ENCODE measurements at regions not wholly inside any gene's neighbourhood (a gene's known extent, or its start where the extent isn't known, plus 50 kb on each side); places are given as distances from the start of the nearest gene placed in this dataset.

DNA sequence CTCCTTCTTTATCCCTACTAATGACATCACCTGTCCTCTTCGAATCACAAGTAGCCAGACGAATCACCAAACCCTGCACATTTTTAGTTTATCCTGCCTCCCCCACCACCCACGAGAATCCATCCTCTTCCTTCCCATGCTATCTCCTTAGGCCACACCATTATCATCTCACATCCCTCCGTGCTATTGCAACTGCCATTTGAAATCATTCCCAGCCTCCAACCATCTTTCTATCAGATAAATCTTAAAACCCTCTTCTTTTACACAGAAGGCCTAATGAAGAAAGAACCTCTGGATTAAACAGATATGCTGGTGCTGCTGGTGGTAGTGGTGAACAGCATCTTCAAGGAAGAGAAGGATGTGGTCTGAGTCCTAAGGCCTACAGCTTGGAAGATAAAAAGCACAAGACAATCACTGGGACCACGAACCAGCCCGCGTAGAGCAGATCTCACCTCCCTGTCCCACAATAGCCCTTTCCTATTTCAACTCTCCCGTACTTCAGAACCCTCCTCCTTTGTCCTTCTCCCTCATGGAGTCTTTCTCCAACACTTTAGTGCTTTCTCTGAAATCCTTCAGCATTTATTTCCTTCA is 403.1 kb downstream of the SFMBT2 start:
- no peak for TF ChIP-seq SUZ12 (IDR thresholded peaks at IDR 0.05; ENCODE audit: extremely low read depth, insufficient read depth, insufficient read length)
- no peak for TF ChIP-seq ZNF274 (IDR thresholded peaks at IDR 0.05; ENCODE audit: low read depth, low read length)
- TF ChIP-seq YY1 (IDR thresholded peaks at IDR 0.05; ENCODE audit: insufficient read depth, insufficient read length) = no peak
- Histone ChIP-seq H3K27me3 (ENCODE audit: insufficient read depth, insufficient read length) (no peaks in the 10 kb centered on the region), H3K36me3 (ENCODE audit: insufficient read depth, insufficient read length, low read length) (no peaks in the 10 kb centered on the region), H3K4me3 (ENCODE audit: insufficient read length, low read depth) (no peak overlapping the region), H3K9me3 (ENCODE audit: insufficient read depth, low read length) (no peaks in the 10 kb centered on the region), H3K9ac (ENCODE audit: insufficient read length, low read depth) (no peak overlapping the region), H3K4me1 (ENCODE audit: insufficient read depth, insufficient read length) (no peaks in the 10 kb centered on the region)
- DNase-seq (ENCODE audit: low read depth, low spot score) = no peak

DNA sequence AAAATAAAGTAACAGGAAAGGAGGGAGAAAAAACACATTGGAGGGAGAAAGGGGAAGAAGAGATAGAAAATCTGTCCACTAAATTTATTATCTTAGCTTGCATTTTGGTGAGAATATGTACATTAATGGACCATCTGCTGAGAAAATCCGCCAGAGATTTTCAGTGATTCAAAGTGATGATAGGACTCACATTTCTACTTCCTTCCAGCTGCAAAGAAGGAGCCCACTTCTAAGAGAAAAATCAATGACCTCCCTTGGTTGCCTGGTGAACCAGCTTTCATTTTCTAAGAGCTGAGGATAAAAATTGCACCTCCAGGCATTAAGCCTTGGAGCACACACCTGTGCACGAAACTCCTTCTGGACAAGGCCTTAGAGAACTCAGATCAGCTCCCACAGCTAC is 404.3 kb downstream of the SFMBT2 start:
- Histone ChIP-seq H3K4me1 (ENCODE audit: insufficient read depth, insufficient read length) (no peaks in the 10 kb centered on the region), H3K9ac (ENCODE audit: insufficient read length, low read depth) (no peak overlapping the region), H3K27me3 (ENCODE audit: insufficient read depth, insufficient read length) (no peaks in the 10 kb centered on the region), H3K36me3 (ENCODE audit: insufficient read depth, insufficient read length, low read length) (no peaks in the 10 kb centered on the region), H3K9me3 (ENCODE audit: insufficient read depth, low read length) (no peaks in the 10 kb centered on the region), H3K4me3 (ENCODE audit: insufficient read length, low read depth) (no peak overlapping the region)
- DNase-seq (ENCODE audit: low read depth, low spot score) = no peak
- TF ChIP-seq SUZ12 (IDR thresholded peaks at IDR 0.05; ENCODE audit: extremely low read depth, insufficient read depth, insufficient read length) = no peak
- TF ChIP-seq YY1 (IDR thresholded peaks at IDR 0.05; ENCODE audit: insufficient read depth, insufficient read length) = no peak
- TF ChIP-seq ZNF274 (IDR thresholded peaks at IDR 0.05; ENCODE audit: low read depth, low read length) = no peak

DNA sequence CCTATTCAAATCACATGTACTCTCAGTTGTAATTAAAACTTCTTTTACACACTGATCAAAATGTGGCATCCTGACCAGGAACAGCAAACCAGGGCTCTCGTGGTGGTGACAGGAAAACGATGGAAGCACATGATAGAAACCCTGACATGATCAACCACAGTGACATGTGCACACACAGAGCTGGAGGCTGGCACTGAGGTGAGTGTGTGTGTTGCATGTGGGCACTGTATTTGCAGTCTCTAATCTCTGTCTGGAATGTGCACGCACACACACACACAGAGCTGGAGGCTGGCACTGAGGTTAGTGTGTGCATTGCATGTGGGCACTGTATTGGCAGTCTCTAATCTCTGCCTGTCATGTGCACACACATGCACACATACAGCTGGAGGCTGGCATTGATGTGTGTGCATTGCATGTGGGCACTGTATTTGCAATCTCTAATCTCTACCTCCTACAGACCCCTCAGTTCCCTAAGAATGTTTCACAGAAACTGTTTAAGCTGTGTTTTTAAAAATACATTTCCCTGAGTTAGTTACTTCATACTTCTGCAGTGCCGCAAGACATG is 406.9 kb downstream of the SFMBT2 start:
- Histone ChIP-seq H3K4me1 (ENCODE audit: insufficient read depth, insufficient read length) (no peaks in the 10 kb centered on the region), H3K36me3 (ENCODE audit: insufficient read depth, insufficient read length, low read length) (no peaks in the 10 kb centered on the region), H3K9me3 (ENCODE audit: insufficient read depth, low read length) (no peaks in the 10 kb centered on the region), H3K4me3 (ENCODE audit: insufficient read length, low read depth) (no peak overlapping the region), H3K27me3 (ENCODE audit: insufficient read depth, insufficient read length) (no peaks in the 10 kb centered on the region), H3K9ac (ENCODE audit: insufficient read length, low read depth) (no peak overlapping the region)
- DNase-seq (ENCODE audit: low read depth, low spot score) = no peak
- TF ChIP-seq ZNF274 (IDR thresholded peaks at IDR 0.05; ENCODE audit: low read depth, low read length) (no peak), YY1 (IDR thresholded peaks at IDR 0.05; ENCODE audit: insufficient read depth, insufficient read length) (no peak), SUZ12 (IDR thresholded peaks at IDR 0.05; ENCODE audit: extremely low read depth, insufficient read depth, insufficient read length) (no peak)

DNA sequence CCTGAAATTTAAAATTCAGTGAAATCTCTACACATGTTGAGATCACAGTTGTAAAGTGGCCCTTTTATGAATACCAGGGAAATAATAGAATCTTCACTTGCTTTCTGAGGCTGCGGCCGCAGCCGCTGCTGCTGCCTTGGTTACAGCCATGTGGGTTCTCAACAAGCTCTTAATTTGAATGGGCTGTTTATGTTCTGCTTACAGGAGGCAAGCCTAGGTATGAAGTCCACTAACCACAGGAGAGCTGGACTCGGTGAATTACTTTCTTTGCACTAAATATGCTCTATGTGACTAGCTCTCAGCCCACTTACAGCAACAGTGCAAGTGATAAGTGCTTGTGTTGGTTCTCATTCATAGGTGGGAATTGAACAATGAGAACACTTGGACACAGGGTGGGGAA is 410.8 kb downstream of the SFMBT2 start:
- TF ChIP-seq YY1 (IDR thresholded peaks at IDR 0.05; ENCODE audit: insufficient read depth, insufficient read length) (no peak), SUZ12 (IDR thresholded peaks at IDR 0.05; ENCODE audit: extremely low read depth, insufficient read depth, insufficient read length) (no peak), ZNF274 (IDR thresholded peaks at IDR 0.05; ENCODE audit: low read depth, low read length) (no peak)
- Histone ChIP-seq H3K4me1 (ENCODE audit: insufficient read depth, insufficient read length) (no peaks in the 10 kb centered on the region), H3K9ac (ENCODE audit: insufficient read length, low read depth) (no peak overlapping the region), H3K27me3 (ENCODE audit: insufficient read depth, insufficient read length) (no peaks in the 10 kb centered on the region), H3K36me3 (ENCODE audit: insufficient read depth, insufficient read length, low read length) (no peaks in the 10 kb centered on the region), H3K4me3 (ENCODE audit: insufficient read length, low read depth) (no peak overlapping the region), H3K9me3 (ENCODE audit: insufficient read depth, low read length) (no peaks in the 10 kb centered on the region)
- no peak for DNase-seq (ENCODE audit: low read depth, low spot score)

DNA sequence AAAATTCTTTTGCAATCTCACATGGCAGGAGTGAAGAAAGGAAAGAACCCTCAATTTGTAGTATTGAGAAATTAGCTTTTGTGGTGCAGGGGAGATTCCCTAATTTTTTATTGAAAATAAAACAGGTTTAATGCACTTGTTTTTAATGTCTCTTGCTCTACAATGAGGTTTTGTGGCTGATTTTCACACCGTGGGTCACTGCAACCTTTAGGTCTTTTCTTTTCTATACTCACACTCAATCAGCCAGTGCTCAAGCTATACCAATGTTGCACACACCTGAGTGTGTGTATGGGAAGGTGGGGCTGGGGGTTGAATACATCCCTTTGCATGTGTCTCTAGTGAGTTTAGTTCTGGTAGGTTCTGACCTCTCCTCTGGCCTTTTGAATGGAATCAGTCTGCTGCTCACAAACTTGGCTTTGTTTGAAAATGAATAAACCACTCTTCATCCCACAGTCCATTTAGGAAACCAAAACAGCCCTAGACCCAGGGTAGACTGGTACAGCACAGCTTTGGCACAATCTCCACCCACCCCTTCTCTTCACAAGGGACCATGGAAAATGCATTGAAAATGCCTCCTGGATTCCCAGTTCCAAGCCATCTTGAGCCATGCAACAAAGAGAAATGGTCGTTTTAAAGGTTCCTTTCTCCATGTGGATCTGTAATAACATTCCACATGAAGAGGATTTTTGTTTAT is 411.5 kb downstream of the SFMBT2 start:
- Histone ChIP-seq H3K9ac (ENCODE audit: insufficient read length, low read depth) (no peak overlapping the region), H3K4me1 (ENCODE audit: insufficient read depth, insufficient read length) (no peaks in the 10 kb centered on the region), H3K9me3 (ENCODE audit: insufficient read depth, low read length) (no peaks in the 10 kb centered on the region), H3K4me3 (ENCODE audit: insufficient read length, low read depth) (no peak overlapping the region), H3K27me3 (ENCODE audit: insufficient read depth, insufficient read length) (no peaks in the 10 kb centered on the region), H3K36me3 (ENCODE audit: insufficient read depth, insufficient read length, low read length) (no peaks in the 10 kb centered on the region)
- TF ChIP-seq SUZ12 (IDR thresholded peaks at IDR 0.05; ENCODE audit: extremely low read depth, insufficient read depth, insufficient read length) = no peak
- TF ChIP-seq ZNF274 (IDR thresholded peaks at IDR 0.05; ENCODE audit: low read depth, low read length) = no peak
- no peak for DNase-seq (ENCODE audit: low read depth, low spot score)

DNA sequence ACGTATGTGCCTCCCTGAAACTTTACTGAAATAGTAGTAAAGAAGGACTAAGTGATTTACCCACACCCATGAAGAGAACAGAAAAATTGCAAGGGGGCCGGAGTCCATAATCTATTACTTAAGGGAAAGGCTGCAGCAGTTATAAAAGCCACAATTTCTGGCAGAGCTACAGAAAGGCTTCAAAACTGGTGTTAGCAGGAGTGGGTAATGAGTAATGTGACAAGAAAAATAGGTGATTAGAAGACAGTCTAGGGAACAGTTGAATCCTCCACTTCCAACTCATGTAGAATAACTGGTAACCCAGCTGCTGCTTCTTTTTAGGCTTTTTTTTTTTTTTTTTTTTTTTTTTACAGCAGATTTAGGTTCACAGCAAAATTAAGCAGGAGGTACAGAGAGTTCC is 413.3 kb downstream of the SFMBT2 start:
- no peaks in the 10 kb centered on the region for H3K4me1 ChIP-seq (ENCODE audit: insufficient read depth, insufficient read length)
- no peaks in the 10 kb centered on the region for H3K27me3 ChIP-seq (ENCODE audit: insufficient read depth, insufficient read length)
- TF ChIP-seq SUZ12 (IDR thresholded peaks at IDR 0.05; ENCODE audit: extremely low read depth, insufficient read depth, insufficient read length) = no peak
- no peak for TF ChIP-seq YY1 (IDR thresholded peaks at IDR 0.05; ENCODE audit: insufficient read depth, insufficient read length)
- H3K9ac ChIP-seq (ENCODE audit: insufficient read length, low read depth) = no peak overlapping the region
- no peak overlapping the region for H3K4me3 ChIP-seq (ENCODE audit: insufficient read length, low read depth)
- no peak for DNase-seq (ENCODE audit: low read depth, low spot score)
- H3K9me3 ChIP-seq (ENCODE audit: insufficient read depth, low read length) = no peaks in the 10 kb centered on the region
- H3K36me3 ChIP-seq (ENCODE audit: insufficient read depth, insufficient read length, low read length) = no peaks in the 10 kb centered on the region

DNA sequence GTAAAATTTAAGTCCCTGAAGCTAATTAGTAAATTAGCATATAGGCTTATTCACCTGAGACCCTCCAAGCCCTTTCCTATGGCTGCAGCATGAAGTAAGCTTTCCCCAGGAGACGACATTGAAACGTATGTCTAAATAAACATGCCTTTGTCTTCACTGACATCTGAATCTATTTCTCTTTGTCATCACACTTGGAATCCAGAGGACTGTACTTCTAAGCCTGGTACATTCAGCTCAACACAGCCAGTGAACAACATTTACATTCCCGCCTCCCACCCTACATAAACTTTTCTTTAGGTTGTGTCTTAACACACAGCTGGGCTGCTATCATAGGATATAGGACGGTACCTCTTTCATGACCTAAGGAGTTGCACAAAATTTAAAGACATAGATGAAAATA is 414.4 kb downstream of the SFMBT2 start:
- TF ChIP-seq SUZ12 (IDR thresholded peaks at IDR 0.05; ENCODE audit: extremely low read depth, insufficient read depth, insufficient read length) (no peak), ZNF274 (IDR thresholded peaks at IDR 0.05; ENCODE audit: low read depth, low read length) (no peak), YY1 (IDR thresholded peaks at IDR 0.05; ENCODE audit: insufficient read depth, insufficient read length) (no peak)
- H3K27me3 ChIP-seq (ENCODE audit: insufficient read depth, insufficient read length) = no peaks in the 10 kb centered on the region
- H3K4me1 ChIP-seq (ENCODE audit: insufficient read depth, insufficient read length) = no peaks in the 10 kb centered on the region
- DNase-seq (ENCODE audit: low read depth, low spot score) = no peak
- no peak overlapping the region for H3K4me3 ChIP-seq (ENCODE audit: insufficient read length, low read depth)
- H3K9me3 ChIP-seq (ENCODE audit: insufficient read depth, low read length) = no peaks in the 10 kb centered on the region
- no peak overlapping the region for H3K9ac ChIP-seq (ENCODE audit: insufficient read length, low read depth)
- H3K36me3 ChIP-seq (ENCODE audit: insufficient read depth, insufficient read length, low read length) = no peaks in the 10 kb centered on the region

Data from NT2/D1 (cell line).